ENCODE measurements at regions not wholly inside any gene's neighbourhood (a gene's known extent, or its start where the extent isn't known, plus 50 kb on each side); places are given as distances from the start of the nearest gene placed in this dataset.

GRCh38 chr11:90747057-90747456 lies 524.2 kb upstream of the CHORDC1 start:
- no peaks in the 10 kb centered on the region for H3K9me3 ChIP-seq
- H3K36me3 ChIP-seq = no peaks in the 10 kb centered on the region
- H3K4me3 ChIP-seq = no peak overlapping the region
- no peaks in the 10 kb centered on the region for H3K27me3 ChIP-seq
- no peak for TF ChIP-seq CTCF (IDR thresholded peaks at IDR 0.05)
- no peak for DNase-seq (ENCODE audit: low spot score in 2 of 2)
- intact Hi-C loops (cut with DNase I) = no loop called here
- no peak overlapping the region for H3K27ac ChIP-seq
- no peaks in the 10 kb centered on the region for H3K4me1 ChIP-seq

GRCh38 chr11:90744169-90744568 lies 521.3 kb upstream of the CHORDC1 start:
- Histone ChIP-seq H3K4me3 (no peak overlapping the region), H3K27me3 (no peaks in the 10 kb centered on the region), H3K27ac (no peak overlapping the region), H3K9me3 (no peaks in the 10 kb centered on the region), H3K36me3 (no peaks in the 10 kb centered on the region), H3K4me1 (no peaks in the 10 kb centered on the region)
- DNase-seq (ENCODE audit: low spot score in 2 of 2) = no peak
- intact Hi-C loops (cut with DNase I) = no loop called here
- no peak for TF ChIP-seq CTCF (IDR thresholded peaks at IDR 0.05)

- Histone ChIP-seq H3K36me3 (no peaks in the 10 kb centered on the region), H3K27ac (no peak overlapping the region), H3K9me3 (no peaks in the 10 kb centered on the region), H3K4me3 (no peak overlapping the region), H3K4me1 (no peaks in the 10 kb centered on the region), H3K27me3 (no peaks in the 10 kb centered on the region)
- DNase-seq (ENCODE audit: low spot score in 2 of 2) = no peak
- TF ChIP-seq CTCF (IDR thresholded peaks at IDR 0.05) = no peak
- intact Hi-C loops (cut with DNase I) = no loop called here
Observed at GRCh38 chr11:90738799-90739198, 516.0 kb upstream of the CHORDC1 start.

- H3K36me3 ChIP-seq = no peaks in the 10 kb centered on the region
- no peak for DNase-seq (ENCODE audit: low spot score in 2 of 2)
- H3K4me3 ChIP-seq = no peak overlapping the region
- H3K4me1 ChIP-seq = no peaks in the 10 kb centered on the region
- H3K9me3 ChIP-seq = no peaks in the 10 kb centered on the region
- H3K27me3 ChIP-seq = no peaks in the 10 kb centered on the region
- no peak for TF ChIP-seq CTCF (IDR thresholded peaks at IDR 0.05)
- intact Hi-C loops (cut with DNase I) = no loop called here
- no peak overlapping the region for H3K27ac ChIP-seq
Observed at GRCh38 chr11:90737444-90738050, 514.7 kb upstream of the CHORDC1 start.

GRCh38 chr11:90732486-90732885 lies 509.6 kb upstream of the CHORDC1 start:
- Histone ChIP-seq H3K4me3 (no peak overlapping the region), H3K9me3 (no peaks in the 10 kb centered on the region), H3K36me3 (no peaks in the 10 kb centered on the region), H3K4me1 (no peaks in the 10 kb centered on the region), H3K27me3 (no peaks in the 10 kb centered on the region), H3K27ac (no peak overlapping the region)
- no peak for TF ChIP-seq CTCF (IDR thresholded peaks at IDR 0.05)
- no peak for DNase-seq (ENCODE audit: low spot score in 2 of 2)
- intact Hi-C loops (cut with DNase I) = no loop called here

GRCh38 chr11:90723475-90723874 lies 500.6 kb upstream of the CHORDC1 start:
- no peak overlapping the region for H3K27ac ChIP-seq
- TF ChIP-seq CTCF (IDR thresholded peaks at IDR 0.05) = no peak
- intact Hi-C loops (cut with DNase I) = no loop called here
- H3K4me3 ChIP-seq = no peak overlapping the region
- no peak for DNase-seq (ENCODE audit: low spot score in 2 of 2)
- no peaks in the 10 kb centered on the region for H3K4me1 ChIP-seq
- no peaks in the 10 kb centered on the region for H3K27me3 ChIP-seq
- no peaks in the 10 kb centered on the region for H3K9me3 ChIP-seq
- H3K36me3 ChIP-seq = no peaks in the 10 kb centered on the region

Measured in ascending aorta (tissue), 2 donors.